OCI-LY3 (cell line): ENCODE measurements at regions not wholly inside any gene's neighbourhood (a gene's known extent, or its start where the extent isn't known, plus 50 kb on each side); places are given as distances from the start of the nearest gene placed in this dataset.

Experiments used
- H2AFZ ChIP-seq: fragments of 200-600, 300-600 bp; shearing (Covaris generic); 2 replicates; pipeline ENCODE4 v1.6.0; 2014; ENCODE audit warnings: antibody characterized with exemption, low read depth, low read length
- H3K27ac ChIP-seq: fragments of 200-600, 300-600 bp; sonication (generic); 2 replicates; pipeline ENCODE4 v1.5.1; 2014; ENCODE audit warnings: mild to moderate bottlenecking, low read length, moderate library complexity, mixed read lengths
- H3K27me3 ChIP-seq: fragments of 200-600, 300-600 bp; sonication (generic); 2 replicates; pipeline ENCODE4 v1.6.1; 2014; ENCODE audit warnings: low read depth, low read length, mixed read lengths
- H3K36me3 ChIP-seq: fragments of 200-600, 300-600 bp; sonication (generic); replicated peaks from 2 replicates; pipeline ENCODE3; 2014; ENCODE audit warnings: low read depth, low read length, mixed read lengths
- H3K4me1 ChIP-seq: fragments of 300-600, 200-600 bp; sonication (generic); 2 replicates; pipeline ENCODE4 v1.6.1; 2014; ENCODE audit warnings: low read length, mixed read lengths
- H3K4me2 ChIP-seq: fragments of 200-600, 300-600 bp; sonication (generic); 2 replicates; pipeline ENCODE4 v1.6.1; 2014; ENCODE audit warnings: low read length, mixed read lengths
- H3K4me3 ChIP-seq: fragments of 300-600, 200-600 bp; sonication (generic); 2 replicates; pipeline ENCODE4 v1.5.1; 2014; ENCODE audit warnings: antibody characterized with exemption, mild to moderate bottlenecking, low read length, moderate library complexity
- H3K79me2 ChIP-seq: fragments of 300-600, 200-600 bp; shearing (Covaris generic); 2 replicates; pipeline ENCODE4 v1.6.1; 2014; ENCODE audit warnings: mild to moderate bottlenecking, low read length, mixed read lengths
- H3K9ac ChIP-seq: fragments of 300-600, 200-600 bp; shearing (Covaris generic); 2 replicates; pipeline ENCODE4 v1.6.0; 2014; ENCODE audit warnings: mild to moderate bottlenecking, low read length, moderate library complexity
- H3K9me3 ChIP-seq: fragments of 200-600, 300-600 bp; shearing (Covaris generic); 2 replicates; pipeline ENCODE4 v1.6.1; 2014; ENCODE audit warnings: low read length, mixed read lengths; ENCODE audit not compliant: insufficient read depth
- H4K20me1 ChIP-seq: fragments of 200-600, 300-600 bp; sonication (generic); 2 replicates; pipeline ENCODE4 v1.6.1; 2016; ENCODE audit warnings: low read length, mixed read lengths; ENCODE audit not compliant: insufficient read depth
- CTCF ChIP-seq: fragments of 200-600, 300-600 bp; sonication (generic); IDR thresholded peaks from 2 replicates; pipeline ENCODE4 v1.5.1; 2014; ENCODE audit warnings: antibody characterized with exemption, low read length, low read depth
- EZH2phosphoT487 ChIP-seq: fragments of 200-600 bp; shearing (Covaris generic); IDR thresholded peaks from 2 replicates; pipeline ENCODE4 v1.6.1; 2018; ENCODE audit warnings: antibody characterized with exemption, mixed run types, low read depth

- Histone ChIP-seq H3K27me3 (no peaks in the 10 kb centered on the region), H4K20me1 (no peaks in the 10 kb centered on the region), H2AFZ (no peak overlapping the region), H3K79me2 (no peaks in the 10 kb centered on the region), H3K4me3 (no peak overlapping the region), H3K9ac (no peak overlapping the region), H3K4me1 (no peaks in the 10 kb centered on the region), H3K9me3 (no peaks in the 10 kb centered on the region), H3K36me3 (no peaks in the 10 kb centered on the region), H3K27ac (no peak overlapping the region), H3K4me2 (no peak overlapping the region)
- TF ChIP-seq EZH2phosphoT487 (no peak), CTCF (no peak)
Measured at GRCh38 chr10:2387672-2388071, 650.3 kb upstream of the ADARB2 start.

GRCh38 chr10:2387261-2387660 lies 649.9 kb upstream of the ADARB2 start:
- no peaks in the 10 kb centered on the region for H4K20me1 ChIP-seq
- TF ChIP-seq CTCF: no peak
- TF ChIP-seq EZH2phosphoT487: no peak
- no peak overlapping the region for H3K9ac ChIP-seq
- H3K4me3 ChIP-seq: no peak overlapping the region
- H3K36me3 ChIP-seq: no peaks in the 10 kb centered on the region
- no peaks in the 10 kb centered on the region for H3K4me1 ChIP-seq
- H3K27me3 ChIP-seq: no peaks in the 10 kb centered on the region
- H3K9me3 ChIP-seq: no peaks in the 10 kb centered on the region
- no peak overlapping the region for H3K4me2 ChIP-seq
- no peak overlapping the region for H2AFZ ChIP-seq
- no peak overlapping the region for H3K27ac ChIP-seq
- H3K79me2 ChIP-seq: no peaks in the 10 kb centered on the region

- TF ChIP-seq CTCF: no peak
- no peak for TF ChIP-seq EZH2phosphoT487
- no peaks in the 10 kb centered on the region for H3K79me2 ChIP-seq
- H3K9ac ChIP-seq: no peak overlapping the region
- H3K4me2 ChIP-seq: no peak overlapping the region
- no peaks in the 10 kb centered on the region for H3K9me3 ChIP-seq
- no peak overlapping the region for H3K27ac ChIP-seq
- H3K27me3 ChIP-seq: no peaks in the 10 kb centered on the region
- no peak overlapping the region for H3K4me3 ChIP-seq
- H3K4me1 ChIP-seq: no peaks in the 10 kb centered on the region
- no peak overlapping the region for H2AFZ ChIP-seq
- no peaks in the 10 kb centered on the region for H3K36me3 ChIP-seq
- H4K20me1 ChIP-seq: no peaks in the 10 kb centered on the region
Measured at GRCh38 chr10:2380218-2380617, 642.9 kb upstream of the ADARB2 start.

GRCh38 chr10:2367083-2367482 lies 629.8 kb upstream of the ADARB2 start:
- Histone ChIP-seq H3K27ac (no peak overlapping the region), H2AFZ (no peak overlapping the region), H3K4me2 (no peak overlapping the region), H4K20me1 (no peaks in the 10 kb centered on the region), H3K27me3 (no peaks in the 10 kb centered on the region), H3K79me2 (no peaks in the 10 kb centered on the region), H3K9ac (no peak overlapping the region), H3K4me1 (no peaks in the 10 kb centered on the region), H3K9me3 (no peaks in the 10 kb centered on the region), H3K36me3 (no peaks in the 10 kb centered on the region), H3K4me3 (no peak overlapping the region)
- no peak for TF ChIP-seq CTCF
- TF ChIP-seq EZH2phosphoT487: no peak
